Right lobe of liver (tissue), 4 donors: ENCODE measurements at regions not wholly inside any gene's neighbourhood (a gene's known extent, or its start where the extent isn't known, plus 50 kb on each side); places are given as distances from the start of the nearest gene placed in this dataset.

Experiments used
- POLR2A ChIP-seq: fragments of 450-650 bp; IDR thresholded peaks from one replicate; pipeline ENCODE4 v1.6.1; 2017; ENCODE audit warnings: antibody characterized with exemption, mild to moderate bottlenecking
- TF ChIP-seq, protein P1 (sequence below), 4 donors: fragments of 200-600 bp in 3 of 4; fragments of 450-650 bp in 1 of 4; IDR thresholded peaks; one replicate each; pipeline versions ENCODE4 v1.5.1 to v1.8.0; 2016 to 2022; ENCODE audit warnings: antibody characterized with exemption in 4 of 4, mild to moderate bottlenecking in 2 of 4
- donor health status: DM: no; HTN: no; CAD: no.
- donor health status: DM: no; HTN: no; CAD: no.
- donor health status: DM: no; HTN: yes; CAD: no.

DNA sequence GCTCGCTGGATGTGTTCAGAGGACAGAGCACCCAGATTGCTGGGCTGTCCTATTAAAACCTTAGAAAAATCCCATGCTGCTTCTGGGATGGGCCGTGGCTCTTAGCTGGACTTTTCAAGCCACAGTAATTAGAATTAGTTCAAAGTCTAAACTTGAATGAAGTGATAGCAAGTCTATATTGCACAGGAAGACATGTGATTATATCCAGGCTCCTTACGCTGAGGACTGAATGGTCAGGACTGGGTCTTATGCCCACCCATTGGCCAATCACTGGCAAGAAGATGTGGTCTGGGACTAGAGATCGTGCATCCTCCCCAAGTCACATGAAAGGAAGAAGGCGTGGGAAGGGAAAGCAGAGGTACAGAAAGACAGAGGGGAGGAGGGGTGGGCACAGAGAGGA lies 227.6 kb downstream of the FAM43A start:
- TF ChIP-seq, protein P1, sequence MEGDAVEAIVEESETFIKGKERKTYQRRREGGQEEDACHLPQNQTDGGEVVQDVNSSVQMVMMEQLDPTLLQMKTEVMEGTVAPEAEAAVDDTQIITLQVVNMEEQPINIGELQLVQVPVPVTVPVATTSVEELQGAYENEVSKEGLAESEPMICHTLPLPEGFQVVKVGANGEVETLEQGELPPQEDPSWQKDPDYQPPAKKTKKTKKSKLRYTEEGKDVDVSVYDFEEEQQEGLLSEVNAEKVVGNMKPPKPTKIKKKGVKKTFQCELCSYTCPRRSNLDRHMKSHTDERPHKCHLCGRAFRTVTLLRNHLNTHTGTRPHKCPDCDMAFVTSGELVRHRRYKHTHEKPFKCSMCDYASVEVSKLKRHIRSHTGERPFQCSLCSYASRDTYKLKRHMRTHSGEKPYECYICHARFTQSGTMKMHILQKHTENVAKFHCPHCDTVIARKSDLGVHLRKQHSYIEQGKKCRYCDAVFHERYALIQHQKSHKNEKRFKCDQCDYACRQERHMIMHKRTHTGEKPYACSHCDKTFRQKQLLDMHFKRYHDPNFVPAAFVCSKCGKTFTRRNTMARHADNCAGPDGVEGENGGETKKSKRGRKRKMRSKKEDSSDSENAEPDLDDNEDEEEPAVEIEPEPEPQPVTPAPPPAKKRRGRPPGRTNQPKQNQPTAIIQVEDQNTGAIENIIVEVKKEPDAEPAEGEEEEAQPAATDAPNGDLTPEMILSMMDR (IDR thresholded peaks at IDR 0.05) = no peak
- no peak for TF ChIP-seq POLR2A
